GM19455 (cell line): ENCODE measurements at regions not wholly inside any gene's neighbourhood (a gene's known extent, or its start where the extent isn't known, plus 50 kb on each side); places are given as distances from the start of the nearest gene placed in this dataset.

Source experiments
- ATAC-seq: cut with Tn5 transposase; IDR thresholded peaks from one replicate; pipeline ENCODE4 v1.9.1; 2021; ENCODE audit not compliant: unreplicated experiment

DNA sequence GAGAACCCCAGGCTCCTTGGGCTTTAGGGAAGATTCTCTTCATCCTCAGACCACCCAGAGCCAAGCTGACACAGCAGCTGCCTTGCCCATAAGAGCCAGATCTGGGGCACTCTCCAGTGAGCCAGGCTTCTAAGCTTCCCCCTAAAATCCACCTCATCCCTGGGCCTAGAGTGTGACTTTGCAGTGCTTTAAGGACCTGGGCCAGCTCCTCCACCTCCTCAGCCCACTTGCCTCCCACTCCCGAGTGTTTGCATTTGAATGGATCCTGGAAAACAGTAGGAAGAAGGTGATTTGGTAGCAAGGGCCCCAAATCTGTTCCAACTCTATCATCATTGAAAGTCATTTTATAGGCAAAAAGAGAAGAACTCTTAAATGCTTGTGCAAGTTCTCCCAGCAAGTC is 108.7 kb upstream of the UBL3 start:
- no peak for ATAC-seq

DNA sequence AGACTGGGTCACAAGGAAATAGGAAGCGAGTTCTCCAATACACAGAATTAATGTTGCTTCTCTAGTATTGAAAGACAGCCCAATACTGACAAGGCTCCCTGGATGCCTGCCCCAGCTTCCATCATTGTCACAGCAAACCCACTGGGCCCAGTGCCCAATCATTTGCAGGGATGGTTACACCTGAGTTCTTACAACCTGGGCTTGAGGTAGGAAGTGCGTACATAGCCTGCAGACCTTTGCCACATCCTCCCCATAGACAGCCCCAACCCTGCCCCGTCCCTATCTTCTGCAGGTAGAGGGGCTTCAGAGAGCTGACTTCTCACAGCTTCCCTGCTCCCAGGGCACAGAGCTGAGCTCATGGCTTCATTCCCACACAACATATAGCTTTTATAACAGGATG is 108.1 kb upstream of the UBL3 start:
- ATAC-seq, result no peak

DNA sequence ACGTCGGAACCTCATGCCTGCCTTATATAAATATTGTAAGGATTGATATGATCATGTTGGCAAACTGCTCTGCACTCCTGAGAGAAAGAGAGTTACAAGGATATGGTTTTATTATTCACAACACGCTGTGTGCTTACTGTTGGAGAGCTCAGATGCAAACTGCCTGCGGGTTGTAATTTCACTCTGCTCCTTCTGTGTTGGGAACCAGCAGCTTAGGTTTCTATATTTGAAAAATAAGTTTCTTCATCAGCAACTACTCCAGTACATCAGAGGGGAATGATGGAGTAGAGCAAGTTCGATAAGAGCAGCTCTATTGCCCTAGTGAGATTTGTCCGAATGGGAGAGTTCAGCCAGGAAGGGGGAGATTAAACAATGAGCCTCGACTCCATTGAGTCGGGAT is 106.9 kb upstream of the UBL3 start:
- no peak for ATAC-seq

- no peak for ATAC-seq
Observed at GRCh38 chr13:29956853-29957252, 106.4 kb upstream of the UBL3 start.

GRCh38 chr13:29955137-29955650 is 104.8 kb upstream of the UBL3 start:
- ATAC-seq, result no peak

- ATAC-seq, result no peak
Observed at GRCh38 chr13:29954082-29955028, 103.9 kb upstream of the UBL3 start.

DNA sequence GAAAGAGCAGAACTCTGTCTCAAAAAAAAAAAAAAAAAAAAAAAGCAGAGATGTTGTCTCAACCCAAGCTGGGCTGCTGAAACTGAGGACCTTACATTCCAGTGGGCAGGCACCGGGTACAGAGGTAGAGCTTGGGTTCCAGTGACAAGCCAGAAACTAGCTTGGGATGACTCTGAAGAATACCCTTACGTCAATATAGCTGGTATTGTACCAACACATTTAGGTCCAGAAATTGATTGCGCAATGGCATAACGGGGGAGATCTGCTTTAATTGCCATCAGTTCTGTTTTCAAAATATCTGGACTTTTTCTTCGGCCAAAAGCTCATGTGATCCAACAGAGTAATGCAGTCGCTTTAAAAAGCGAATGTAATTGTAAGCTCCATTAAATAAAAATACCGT is 103.1 kb upstream of the UBL3 start:
- ATAC-seq, result no peak

GRCh38 chr13:29952245-29952644 is 101.8 kb upstream of the UBL3 start:
- no peak for ATAC-seq

- no peak for ATAC-seq
Observed at GRCh38 chr13:29948791-29949190, 98.4 kb upstream of the UBL3 start.

DNA sequence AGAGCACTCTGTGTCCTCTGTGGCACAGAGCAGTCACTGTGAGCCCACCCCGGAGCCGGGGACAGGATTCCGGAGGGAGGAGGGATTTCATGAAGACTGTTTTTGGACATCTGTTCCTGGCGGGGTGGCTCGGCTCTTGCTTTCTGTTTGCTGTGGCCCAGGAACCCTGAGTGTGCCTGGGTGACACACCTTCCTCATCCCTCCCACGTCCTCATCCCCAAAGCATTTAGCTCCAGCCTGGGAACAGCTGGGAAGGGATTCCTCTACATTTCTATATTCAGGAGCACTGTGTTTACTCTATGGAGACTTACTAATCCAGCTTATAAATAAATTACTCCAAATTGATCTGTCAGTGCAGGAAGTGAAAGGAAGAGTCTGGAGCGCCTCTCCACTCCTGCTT is 97.8 kb upstream of the UBL3 start:
- no peak for ATAC-seq

GRCh38 chr13:29947839-29948238 is 97.4 kb upstream of the UBL3 start:
- ATAC-seq, result no peak

GRCh38 chr13:29946093-29946492 is 95.7 kb upstream of the UBL3 start:
- no peak for ATAC-seq

DNA sequence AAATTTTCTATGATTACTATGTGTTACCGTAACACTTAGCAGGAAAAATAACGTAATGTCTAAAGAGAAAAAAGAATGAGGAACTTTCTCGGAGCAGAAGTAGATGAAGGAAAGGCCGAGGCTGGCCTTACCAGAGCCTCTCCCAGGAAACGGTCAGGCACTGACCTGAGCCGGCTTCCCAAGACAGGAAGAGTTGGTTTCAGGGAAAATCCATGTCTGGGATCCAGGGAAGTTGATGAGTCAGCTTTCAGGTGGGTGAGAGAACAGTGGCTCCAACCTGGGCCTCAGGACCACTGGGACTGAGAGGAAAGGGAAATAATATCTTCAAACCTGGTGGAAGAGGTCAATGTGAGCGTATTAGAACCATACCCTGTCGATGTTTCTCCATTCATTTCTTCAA is 93.3 kb upstream of the UBL3 start:
- ATAC-seq, result no peak

GRCh38 chr13:29943273-29943672 is 92.9 kb upstream of the UBL3 start:
- no peak for ATAC-seq

GRCh38 chr13:29940715-29941114 is 90.3 kb upstream of the UBL3 start:
- ATAC-seq, result no peak

DNA sequence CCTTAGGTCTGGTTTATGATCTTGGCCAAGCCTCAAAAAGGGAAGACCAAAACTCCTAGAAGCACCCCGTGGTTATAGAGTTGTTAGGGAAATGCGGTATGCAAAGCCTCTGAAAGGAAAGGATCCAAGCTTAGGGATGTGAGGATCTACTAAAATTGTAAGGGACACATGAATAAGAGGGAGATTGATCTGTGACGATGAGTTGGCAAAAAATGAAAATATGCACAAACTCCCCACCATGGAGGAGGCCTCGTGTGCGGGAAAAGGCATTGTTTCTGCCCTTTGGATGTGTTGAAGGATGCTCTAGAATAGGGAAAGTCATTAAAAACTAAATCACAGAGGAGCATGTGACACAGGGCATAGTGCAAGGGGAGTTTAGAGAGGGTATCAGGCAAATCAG is 88.7 kb upstream of the UBL3 start:
- no peak for ATAC-seq

- no peak for ATAC-seq
Observed at GRCh38 chr13:29937841-29938240, 87.4 kb upstream of the UBL3 start.

GRCh38 chr13:29937379-29937778 is 87.0 kb upstream of the UBL3 start:
- no peak for ATAC-seq

- no peak for ATAC-seq
Observed at GRCh38 chr13:29936956-29937355, 86.5 kb upstream of the UBL3 start.

DNA sequence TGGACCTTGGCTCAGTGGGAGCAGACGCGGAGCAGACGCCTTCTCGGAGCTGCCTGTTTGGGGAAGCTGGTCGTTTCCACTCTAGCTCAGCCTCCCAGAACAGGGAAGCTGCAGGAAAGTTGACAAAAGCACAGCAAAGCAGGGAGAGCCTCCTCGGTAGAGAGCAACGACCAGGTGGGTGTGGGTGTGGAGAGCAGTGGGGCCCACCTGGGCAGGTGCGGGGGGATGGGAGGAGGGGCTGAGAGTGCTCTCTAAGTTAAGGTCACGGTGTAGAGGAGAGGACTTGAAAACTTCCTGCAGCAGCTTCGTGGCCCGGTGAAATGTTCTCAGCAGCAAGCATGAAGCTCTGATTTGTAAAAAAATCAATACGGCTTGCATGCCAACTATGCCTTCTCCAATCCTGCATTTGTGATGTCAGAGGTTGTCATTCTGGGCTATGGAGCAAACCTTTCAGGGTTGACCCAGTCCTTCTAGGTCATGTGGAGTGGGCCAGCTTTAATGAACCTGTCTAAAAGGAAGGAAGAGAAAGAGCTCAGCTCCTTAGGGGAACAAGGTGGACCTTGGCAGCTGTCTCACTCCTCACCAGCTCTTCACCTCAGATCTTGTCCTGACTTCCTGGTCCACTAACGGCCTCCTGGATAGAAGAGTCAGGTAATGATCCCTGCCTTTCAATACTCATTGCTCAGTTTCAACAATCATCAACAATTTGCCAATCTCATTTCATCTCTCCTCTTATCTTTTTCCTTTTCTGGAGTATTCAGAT is 85.8 kb upstream of the UBL3 start:
- ATAC-seq, result peak; percentile 23

- peak; percentile 97 for ATAC-seq
Observed at GRCh38 chr13:29935309-29935981, 85.0 kb upstream of the UBL3 start.
